Pancreas (tissue), 10 donors: ENCODE measurements at regions not wholly inside any gene's neighbourhood (a gene's known extent, or its start where the extent isn't known, plus 50 kb on each side); places are given as distances from the start of the nearest gene placed in this dataset.

ENCODE experiments used
- ATAC-seq, 4 donors: fragments of 200-7000 bp; cut with Tn5 transposase; one replicate each; pipeline versions ENCODE4 v1.8.0 to v1.9.1; 2020; ENCODE audit warnings: mild to moderate bottlenecking in 4 of 4, moderate library complexity in 4 of 4
- DNase-seq, 6 donors: peaks; one replicate each; pipeline ENCODE4 v3.0.0-alpha.2; 2020
- FAIRE-seq: peaks from 2 replicates; lab custom pipeline; 2012; peaks lifted over from hg19 to GRCh38; lab: Jason Lieb, UNC
- H3K27ac ChIP-seq, 4 donors: fragments of 200-600 bp; sonication (generic); 1 replicate in 3 of 4; 2 replicates in 1 of 4; pipeline versions ENCODE4 v1.5.0 to v1.8.0; 2020
- H3K27me3 ChIP-seq, 4 donors: fragments of 200-600 bp; one replicate each; pipeline ENCODE4 v1.8.0; 2021
- H3K36me3 ChIP-seq, 3 donors: fragments of 200-600 bp; sonication (generic) in 1 of 3; one replicate each; pipeline versions ENCODE4 v1.5.0 to v1.8.0; 2020 to 2021
- H3K4me1 ChIP-seq, 3 donors: fragments of 200-600 bp; one replicate each; pipeline ENCODE4 v1.8.0; 2021
- H3K4me3 ChIP-seq, 4 donors: fragments of 200-600 bp; sonication (generic) in 2 of 4; one replicate each; pipeline versions ENCODE4 v1.5.0 to v1.8.0; 2020 to 2021
- H3K9me3 ChIP-seq, 4 donors: fragments of 200-600 bp; one replicate each; pipeline ENCODE4 v1.8.0; 2021
- WGBS, 2 donors: extraction: QIAGEN DNeasy Blood & Tissue Kit; methylation state at CpG; one replicate each; pipeline ENCODE4 v1.1.7; 2013; 5-methylcytosine and 5-hydroxymethylcytosine counted together
- intact Hi-C, 3 donors: fragments of 100-400 bp; cut with DNase I; formaldehyde crosslinking; loops; one replicate each; pipeline versions ENCODE4 v1.11.1 to v1.14.2; 2022
- TF ChIP-seq, protein P1 (sequence below), 4 donors: fragments of 200-600 bp; sonication (generic) in 3 of 4; IDR thresholded peaks; one replicate each; pipeline versions ENCODE4 v1.5.0 to v1.8.0; 2021; ENCODE audit warnings: antibody characterized with exemption in 4 of 4
- donor health status: healthy with polysubstance abuse.
- donor health status: DM: no; HTN: no; CAD: no; lungs with moderate emphysema.
- donor health status: DM: no; HTN: no; CAD: no.
- donor health status: control.
- donor health status: control.
- donor health status: Bipolar disorder and iron deficiency.
- donor health status: DM: yes; HTN: yes; CAD: no.
- donor health status: DM: no; HTN: no; CAD: no.
- donor health status: DM: no; HTN: no; CAD: no.
- donor health status: DM: yes; HTN: yes; CAD: no.

GRCh38 chr6:99137314-99137713 lies 189.6 kb upstream of the FBXL4 start:
- no peak for FAIRE-seq
- TF ChIP-seq, protein P1, sequence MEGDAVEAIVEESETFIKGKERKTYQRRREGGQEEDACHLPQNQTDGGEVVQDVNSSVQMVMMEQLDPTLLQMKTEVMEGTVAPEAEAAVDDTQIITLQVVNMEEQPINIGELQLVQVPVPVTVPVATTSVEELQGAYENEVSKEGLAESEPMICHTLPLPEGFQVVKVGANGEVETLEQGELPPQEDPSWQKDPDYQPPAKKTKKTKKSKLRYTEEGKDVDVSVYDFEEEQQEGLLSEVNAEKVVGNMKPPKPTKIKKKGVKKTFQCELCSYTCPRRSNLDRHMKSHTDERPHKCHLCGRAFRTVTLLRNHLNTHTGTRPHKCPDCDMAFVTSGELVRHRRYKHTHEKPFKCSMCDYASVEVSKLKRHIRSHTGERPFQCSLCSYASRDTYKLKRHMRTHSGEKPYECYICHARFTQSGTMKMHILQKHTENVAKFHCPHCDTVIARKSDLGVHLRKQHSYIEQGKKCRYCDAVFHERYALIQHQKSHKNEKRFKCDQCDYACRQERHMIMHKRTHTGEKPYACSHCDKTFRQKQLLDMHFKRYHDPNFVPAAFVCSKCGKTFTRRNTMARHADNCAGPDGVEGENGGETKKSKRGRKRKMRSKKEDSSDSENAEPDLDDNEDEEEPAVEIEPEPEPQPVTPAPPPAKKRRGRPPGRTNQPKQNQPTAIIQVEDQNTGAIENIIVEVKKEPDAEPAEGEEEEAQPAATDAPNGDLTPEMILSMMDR (IDR thresholded peaks at IDR 0.05) = no peak
- ATAC-seq = no peak

DNA sequence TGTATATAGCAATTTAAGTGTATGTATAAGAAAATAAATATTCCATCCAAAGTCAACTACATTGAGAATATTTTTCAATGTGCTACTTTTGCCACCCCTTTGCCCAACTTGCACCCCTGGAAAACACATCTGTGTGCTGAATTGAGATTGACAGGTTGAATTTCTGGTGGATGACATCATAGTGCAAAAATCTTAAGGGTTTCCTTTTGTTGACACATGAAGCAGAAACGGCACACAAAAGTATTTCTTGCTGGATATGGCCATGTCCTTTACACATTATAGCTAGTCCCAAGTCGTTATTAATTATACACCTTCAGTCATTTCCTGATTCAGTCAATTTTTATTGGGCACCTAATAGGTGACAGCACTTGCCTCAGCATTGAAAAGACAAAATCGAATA lies 188.7 kb upstream of the FBXL4 start:
- DNase-seq (no peak), FAIRE-seq (no peak), ATAC-seq (no peak)
- no peak overlapping the region for H3K27ac ChIP-seq
- TF ChIP-seq, protein P1 (IDR thresholded peaks at IDR 0.05) = no peak
- no peaks in the 10 kb centered on the region for H3K36me3 ChIP-seq
- intact Hi-C loops = no loop called here
- H3K27me3 ChIP-seq = no peaks in the 10 kb centered on the region
- 31 to 33% methylated on average over 3 of the region's 3 CpGs for WGBS, 2 donors
- H3K9me3 ChIP-seq = no peaks in the 10 kb centered on the region
- H3K4me3 ChIP-seq = no peak overlapping the region
- no peaks in the 10 kb centered on the region for H3K4me1 ChIP-seq

More at GRCh38 chr6:99137314-99137713, 189.6 kb upstream of the FBXL4 start:
- no peak for DNase-seq
- no peak overlapping the region for H3K4me3 ChIP-seq
- no peaks in the 10 kb centered on the region for H3K9me3 ChIP-seq
- intact Hi-C loops = no loop called here
- no peaks in the 10 kb centered on the region for H3K4me1 ChIP-seq
- no peaks in the 10 kb centered on the region for H3K36me3 ChIP-seq
- no peak overlapping the region for H3K27ac ChIP-seq
- H3K27me3 ChIP-seq = no peaks in the 10 kb centered on the region
- WGBS, 2 donors = 81 to 82% methylated on average over 3 of the region's 3 CpGs

DNA sequence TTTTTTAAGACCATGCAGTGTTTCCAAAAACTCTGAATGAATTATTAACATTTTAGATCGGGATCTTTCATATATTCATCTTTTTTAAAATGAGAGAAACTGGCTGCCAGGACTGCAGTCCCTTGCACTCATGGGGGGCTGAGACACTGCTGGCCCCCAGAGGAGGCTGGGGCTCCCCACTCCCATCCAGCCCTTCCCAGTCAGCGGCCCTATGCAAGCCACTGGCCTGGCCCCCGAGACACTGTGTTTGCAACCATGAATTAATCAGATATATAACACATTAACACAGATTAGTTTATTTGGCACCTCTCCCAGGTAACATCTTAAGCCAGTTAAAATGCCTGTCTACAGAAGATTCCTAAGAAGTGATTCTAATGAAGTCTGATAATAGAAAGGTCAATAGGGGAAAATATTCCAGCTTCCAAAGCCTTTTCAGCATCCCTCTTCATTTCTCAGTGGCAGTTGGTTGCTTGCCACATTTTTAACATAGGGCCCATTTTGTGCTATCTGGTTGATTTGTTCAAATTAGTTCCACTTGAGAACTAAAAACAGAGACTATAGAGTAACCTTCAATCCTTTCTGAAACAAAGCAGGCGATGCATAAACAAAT lies 184.4 kb upstream of the FBXL4 start:
- TF ChIP-seq, protein P1 (IDR thresholded peaks at IDR 0.05) = no peak
- Histone ChIP-seq H3K36me3 (no peaks in the 10 kb centered on the region), H3K9me3 (no peaks in the 10 kb centered on the region), H3K4me1 (no peaks in the 10 kb centered on the region), H3K27ac (no peak overlapping the region), H3K27me3 (no peaks in the 10 kb centered on the region), H3K4me3 (no peak overlapping the region)
- FAIRE-seq = no peak
- 65 to 74% methylated on average over 4 of the region's 4 CpGs for WGBS, 2 donors
- ATAC-seq = no peak
- peak in 1 of 6 donors; percentile 23 for DNase-seq
- intact Hi-C loops = no loop called here

DNA sequence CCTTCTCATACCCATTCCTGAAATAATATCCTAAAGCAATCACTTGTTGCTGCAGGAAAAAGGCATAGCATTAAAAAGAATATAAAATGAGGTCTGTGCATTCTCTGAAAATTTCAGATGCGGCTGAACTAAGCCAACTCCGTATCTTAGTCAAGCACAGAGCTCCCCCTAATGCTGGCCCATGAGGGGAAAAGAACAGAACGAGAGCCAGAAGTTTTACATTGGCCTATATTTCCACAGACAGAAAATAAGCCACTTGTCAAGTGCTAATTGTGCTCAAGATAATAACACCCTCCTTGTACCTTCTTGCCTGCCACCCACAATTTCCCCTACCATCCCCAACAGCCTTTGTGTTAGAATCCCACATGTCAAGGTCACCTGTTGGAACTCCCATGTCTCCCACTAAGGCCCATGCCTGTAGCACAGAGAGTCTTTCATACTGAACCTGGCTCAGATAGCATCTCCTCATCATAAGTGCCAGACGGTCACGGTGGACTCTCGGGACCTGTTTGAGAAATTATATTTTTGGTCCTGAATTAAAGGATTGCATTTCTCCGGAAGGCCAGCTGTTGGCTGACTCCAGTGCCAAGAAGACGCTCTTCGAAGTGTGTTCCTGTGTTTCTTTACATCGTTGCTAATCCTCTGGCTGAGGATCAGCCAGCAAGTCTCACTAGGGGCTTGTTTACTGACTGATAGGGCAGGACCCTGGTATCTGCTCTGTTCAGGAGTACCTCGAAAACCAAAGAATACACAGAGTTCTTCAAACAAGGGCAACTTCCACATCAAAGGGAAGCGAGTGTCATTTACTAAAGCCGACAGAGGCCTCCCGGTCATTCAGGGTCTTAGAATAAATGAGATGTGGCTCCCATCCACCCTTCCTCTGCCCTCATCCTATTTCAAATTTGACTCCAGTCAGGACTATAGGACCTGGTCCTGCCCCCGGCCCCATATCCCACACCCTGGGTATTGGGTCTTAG lies 183.4 kb upstream of the FBXL4 start:
- intact Hi-C loops = no loop called here
- DNase-seq = peak in 1 of 6 donors; percentile 25
- FAIRE-seq = no peak
- WGBS, 2 donors = 46 to 50% methylated on average over 15 of the region's 15 CpGs
- no peak overlapping the region for H3K27ac ChIP-seq
- no peaks in the 10 kb centered on the region for H3K4me1 ChIP-seq
- no peak for ATAC-seq
- no peaks in the 10 kb centered on the region for H3K36me3 ChIP-seq
- TF ChIP-seq, protein P1 (IDR thresholded peaks at IDR 0.05) = no peak
- no peak overlapping the region for H3K4me3 ChIP-seq
- no peaks in the 10 kb centered on the region for H3K27me3 ChIP-seq
- no peaks in the 10 kb centered on the region for H3K9me3 ChIP-seq
